H1 (cell line): ENCODE measurements at regions not wholly inside any gene's neighbourhood (a gene's known extent, or its start where the extent isn't known, plus 50 kb on each side); places are given as distances from the start of the nearest gene placed in this dataset.

Source experiments
- CTCF ChIA-PET: fragments of 300-600 bp; sonication (Branson Sonifier 250); formaldehyde crosslinking; loops from one replicate; lab custom pipeline; 2021; ENCODE audit not compliant: partially characterized antibody; lab: Charles Lee
- POLR2A ChIA-PET: fragments of 300-600 bp; sonication (Branson Sonifier 250); formaldehyde crosslinking; loops from one replicate; lab custom pipeline; 2021; ENCODE audit warnings: inconsistent platforms; ENCODE audit not compliant: partially characterized antibody; lab: Charles Lee
- DNase-seq, 2 experiments: peaks; one replicate each; pipeline versions ENCODE4 v3.0.0 to v3.0.0-alpha.2; 2010 to 2022; ENCODE audit warnings: low spot score in 2 of 2, low read depth in 1 of 2, mixed read lengths in 1 of 2
- FAIRE-seq: peaks from 2 replicates; lab custom pipeline; 2011; peaks lifted over from hg19 to GRCh38; lab: Jason Lieb, UNC
- H2AFZ ChIP-seq: 2 replicates; pipeline ENCODE4 v1.8.1; 2012; ENCODE audit warnings: low read length, inconsistent platforms
- H2AK5ac ChIP-seq: 2 replicates; pipeline ENCODE4 v1.6.1; 2013; ENCODE audit warnings: low read depth, low read length
- H2BK120ac ChIP-seq: replicated peaks from 2 replicates; pipeline ENCODE3; 2013; ENCODE audit warnings: low read depth, low read length, inconsistent platforms
- H2BK12ac ChIP-seq: 2 replicates; pipeline ENCODE4 v1.6.1; 2013; ENCODE audit warnings: low read depth, low read length
- H2BK15ac ChIP-seq: 2 replicates; pipeline ENCODE4 v1.6.1; 2013; ENCODE audit warnings: low read length
- H2BK20ac ChIP-seq: 2 replicates; pipeline ENCODE4 v1.6.1; 2013; ENCODE audit warnings: low read length
- H2BK5ac ChIP-seq: 2 replicates; pipeline ENCODE4 v1.6.1; 2013; ENCODE audit warnings: low read depth, low read length
- H3K14ac ChIP-seq: 2 replicates; pipeline ENCODE4 v1.6.1; 2013; ENCODE audit warnings: inconsistent platforms; ENCODE audit not compliant: insufficient read length
- H3K18ac ChIP-seq: 2 replicates; pipeline ENCODE4 v1.6.1; 2013; ENCODE audit warnings: low read length; ENCODE audit errors: extremely low read depth
- H3K23ac ChIP-seq: 2 replicates; pipeline ENCODE4 v1.6.1; 2013; ENCODE audit warnings: inconsistent platforms; ENCODE audit not compliant: insufficient read length
- H3K23me2 ChIP-seq: 2 replicates; pipeline ENCODE4 v1.6.1; 2013; ENCODE audit warnings: low read depth, low read length
- H3K27ac ChIP-seq: 2 replicates; pipeline ENCODE4 v1.6.1; 2011; ENCODE audit warnings: low read depth, low read length, inconsistent platforms
- H3K27me3 ChIP-seq, 4 experiments: replicated peaks in 1 of 4; 1 replicate in 1 of 4; 2 replicates in 3 of 4; pipeline versions ENCODE4 v1.6.1 to v1.8.1; 2011 to 2013; ENCODE audit warnings: low read length in 3 of 4, mild to moderate bottlenecking in 3 of 4, inconsistent platforms in 2 of 4, mixed read lengths in 2 of 4, moderate library complexity in 1 of 4; ENCODE audit not compliant: control insufficient read depth in 3 of 4, insufficient read depth in 3 of 4; ENCODE audit errors: extremely low read depth in 1 of 4
- H3K36me3 ChIP-seq, 4 experiments: 2 replicates each; pipeline versions ENCODE4 v1.6.1 to v1.8.1; 2011 to 2013; ENCODE audit warnings: mild to moderate bottlenecking in 4 of 4, low read length in 3 of 4, moderate library complexity in 2 of 4, control low read depth in 1 of 4, inconsistent platforms in 1 of 4; ENCODE audit not compliant: insufficient read depth in 4 of 4, control insufficient read depth in 2 of 4
- H3K4ac ChIP-seq: replicated peaks from 2 replicates; pipeline ENCODE3; 2013; ENCODE audit warnings: low read length, low read depth, mixed read lengths, inconsistent platforms; ENCODE audit not compliant: insufficient read length
- H3K4me1 ChIP-seq, 4 experiments: replicated peaks in 1 of 4; 1 replicate in 1 of 4; 2 replicates in 3 of 4; pipeline versions ENCODE4 v1.6.1 to v1.8.1; 2011 to 2013; ENCODE audit warnings: low read length in 3 of 4, inconsistent platforms in 2 of 4, mixed read lengths in 1 of 4; ENCODE audit not compliant: insufficient read depth in 4 of 4, control insufficient read depth in 3 of 4
- H3K4me2 ChIP-seq, 2 experiments: 2 replicates each; pipeline versions ENCODE4 v1.6.1 to v1.8.1; 2011 to 2013; ENCODE audit warnings: low read depth in 2 of 2, low read length in 2 of 2, control low read depth in 1 of 2, inconsistent platforms in 1 of 2, mild to moderate bottlenecking in 1 of 2; ENCODE audit not compliant: insufficient read depth in 1 of 2
- H3K4me3 ChIP-seq, 4 experiments: fragments of 200-600, 300-600 bp in 1 of 4; sonication (generic), shearing (Covaris generic), sonication (Bioruptor Twin) in 1 of 4; 2 replicates each; pipeline versions ENCODE4 v1.5.1 to v1.8.1; 2011 to 2016; ENCODE audit warnings: low read length in 4 of 4, low read depth in 3 of 4, control low read depth in 2 of 4, inconsistent platforms in 2 of 4, mild to moderate bottlenecking in 2 of 4, mixed read lengths in 1 of 4, moderate library complexity in 1 of 4; ENCODE audit not compliant: insufficient read depth in 2 of 4; ENCODE audit errors: extremely low read depth in 1 of 4
- H3K56ac ChIP-seq: replicated peaks from 2 replicates; pipeline ENCODE3; 2013; ENCODE audit warnings: low read depth, mild to moderate bottlenecking, mixed read lengths, low read length, inconsistent platforms; ENCODE audit not compliant: insufficient read length
- H3K79me1 ChIP-seq: 2 replicates; pipeline ENCODE4 v1.6.1; 2013; ENCODE audit warnings: low read depth, low read length, control low read depth
- H3K79me2 ChIP-seq, 2 experiments: 2 replicates each; pipeline versions ENCODE4 v1.6.1 to v1.8.1; 2012 to 2013; ENCODE audit warnings: low read length in 2 of 2, mild to moderate bottlenecking in 2 of 2, inconsistent platforms in 1 of 2; ENCODE audit not compliant: insufficient read depth in 2 of 2, control insufficient read depth in 1 of 2
- H3K9ac ChIP-seq, 4 experiments: replicated peaks in 1 of 4; 1 replicate in 1 of 4; 2 replicates in 3 of 4; pipeline versions ENCODE4 v1.6.1 to v1.8.1; 2011 to 2013; ENCODE audit warnings: low read depth in 3 of 4, low read length in 3 of 4, control low read depth in 2 of 4, mild to moderate bottlenecking in 2 of 4, moderate library complexity in 2 of 4, inconsistent platforms in 1 of 4; ENCODE audit errors: extremely low read depth in 1 of 4
- H3K9me3 ChIP-seq, 2 experiments: 2 replicates each; pipeline versions ENCODE4 v1.6.1 to v1.8.1; 2012 to 2013; ENCODE audit warnings: mild to moderate bottlenecking in 2 of 2, moderate library complexity in 2 of 2, control low read depth in 1 of 2, inconsistent platforms in 1 of 2, low read depth in 1 of 2, low read length in 1 of 2, mixed read lengths in 1 of 2; ENCODE audit not compliant: insufficient read depth in 2 of 2
- H4K20me1 ChIP-seq, 2 experiments: replicated peaks in 1 of 2; 2 replicates each; pipeline versions ENCODE3 to v1.8.1; 2011 to 2013; ENCODE audit warnings: inconsistent platforms in 2 of 2, low read length in 2 of 2, mild to moderate bottlenecking in 1 of 2; ENCODE audit not compliant: insufficient read depth in 2 of 2, control insufficient read depth in 1 of 2
- H4K5ac ChIP-seq: 2 replicates; pipeline ENCODE4 v1.6.1; 2013; ENCODE audit warnings: low read length, low read depth, mixed read lengths, inconsistent platforms; ENCODE audit not compliant: insufficient read length
- H4K8ac ChIP-seq: 2 replicates; pipeline ENCODE4 v1.8.0; 2013; ENCODE audit warnings: mild to moderate bottlenecking, moderate library complexity, low read length, inconsistent platforms; ENCODE audit not compliant: insufficient read depth; ENCODE audit errors: extremely low read depth
- H4K91ac ChIP-seq: replicated peaks from 2 replicates; pipeline ENCODE3; 2013; ENCODE audit warnings: low read length, mixed read lengths, inconsistent platforms; ENCODE audit not compliant: insufficient read length
- EZH2 ChIP-seq: fragments of 200-600 bp; sonication (generic); IDR thresholded peaks from 2 replicates; pipeline ENCODE4 v1.7.1; 2012; ENCODE audit warnings: low read depth, mild to moderate bottlenecking, moderate library complexity, low read length, inconsistent platforms; ENCODE audit not compliant: severe bottlenecking
- POLR2A ChIP-seq, 2 experiments: IDR thresholded peaks; 1 replicate in 1 of 2; 2 replicates in 1 of 2; pipeline ENCODE4 v1.6.1; 2011; ENCODE audit warnings: low read depth in 2 of 2, low read length in 2 of 2, mild to moderate bottlenecking in 2 of 2; ENCODE audit errors: control extremely low read depth in 1 of 2
- YY1 ChIP-seq: IDR thresholded peaks from 2 replicates; pipeline ENCODE4 v1.6.1; 2011; ENCODE audit warnings: low read depth, mild to moderate bottlenecking, low read length
- WGBS, 2 experiments: shearing (Covaris generic) in 1 of 2; methylation state at CpG; one replicate each; pipeline versions ENCODE4 v1.1.6 to v1.1.7; 2013 to 2015; ENCODE audit warnings: low lambda C conversion rate in 2 of 2, mixed read lengths in 2 of 2, inconsistent platforms in 1 of 2, low coverage in 1 of 2, missing lambda C conversion rate in 1 of 2; ENCODE audit not compliant: insufficient replicate concordance in 2 of 2, insufficient coverage in 1 of 2, insufficient read length in 1 of 2; ENCODE audit errors: extremely low coverage in 1 of 2, missing lambda C conversion rate in 1 of 2; 5-methylcytosine and 5-hydroxymethylcytosine counted together

GRCh38 chr4:188245651-188246050, 106.4 kb downstream of the TRIML1 start:
- Histone ChIP-seq H3K9me3 (no peaks in the 10 kb centered on the region), H3K9ac (no peak overlapping the region), H3K14ac (no peak overlapping the region), H3K27ac (no peak overlapping the region), H4K5ac (no peak overlapping the region), H3K27me3 (no peaks in the 10 kb centered on the region), H4K91ac (no peak overlapping the region), H3K4me2 (no peak overlapping the region), H4K8ac (no peak overlapping the region), H3K23me2 (no peaks in the 10 kb centered on the region), H2AK5ac (no peak overlapping the region; the same call in 1 of the 2 replicates), H4K20me1 (no peaks in the 10 kb centered on the region), H2AFZ (peak overlapping the region; percentile 84; the same call in 1 of the 2 replicates), H2BK120ac (no peak overlapping the region), H2BK20ac (no peak overlapping the region; the same call in 1 of the 2 replicates), H2BK15ac (no peak overlapping the region), H3K56ac (no peak overlapping the region), H3K36me3 (no peaks in the 10 kb centered on the region), H3K4me3 (no peak overlapping the region), H3K79me2 (no peaks in the 10 kb centered on the region), H2BK5ac (no peak overlapping the region), H3K4me1 (peaks cover 0 to 5% (median 0%) of the 10 kb centered on the region in 4 experiments; a peak in 2 of 7 replicates), H3K23ac (no peak overlapping the region), H3K79me1 (no peaks in the 10 kb centered on the region), H3K18ac (no peak overlapping the region), H2BK12ac (no peak overlapping the region; the same call in 1 of the 2 replicates), H3K4ac (no peak overlapping the region)
- POLR2A ChIA-PET: no interaction called here
- WGBS, 2 experiments: 75% methylated on average over 6 of the region's 6 CpGs; no CpG with 5 or more reads in 1 of the 2 experiments
- DNase-seq: no peak
- FAIRE-seq: no peak
- CTCF ChIA-PET: interaction anchor here (0.7 to 1.4 kb wide), 7 partner anchors 9 to 252 kb away, joined by 3 to 6 read pairs (median 3); no protein-coding TSS in a partner anchor
- no peak for TF ChIP-seq POLR2A (IDR thresholded peaks at IDR 0.05; ENCODE audit: control extremely low read depth in 1 of 2, low read depth in 2 of 2, low read length in 2 of 2)
- no peak for TF ChIP-seq YY1
- no peak for TF ChIP-seq EZH2
